SK-N-SH (cell line): ENCODE measurements at regions not wholly inside any gene's neighbourhood (a gene's known extent, or its start where the extent isn't known, plus 50 kb on each side); places are given as distances from the start of the nearest gene placed in this dataset.

Experiments
- CTCF ChIA-PET: fragments of 300-600, 350-600 bp; formaldehyde crosslinking; extraction: SDS; loops from one replicate; lab custom pipeline; 2021; lab: Yijun Ruan, JAX
- POLR2A ChIA-PET: fragments of 350-600 bp; sonication (Branson Sonifier 250); formaldehyde crosslinking; extraction: SDS; loops from one replicate; lab custom pipeline; 2020; ENCODE audit warnings: antibody characterized with exemption, inconsistent platforms; lab: Yijun Ruan, JAX
- DNase-seq: peaks from one replicate; pipeline ENCODE4 v3.0.0; 2012
- H2AFZ ChIP-seq: fragments of 200-600 bp; sonication (generic); 2 replicates; pipeline ENCODE4 v1.8.1; 2016; ENCODE audit warnings: antibody characterized with exemption, mild to moderate bottlenecking, low read depth
- H3F3A ChIP-seq: fragments of 200-600 bp; sonication (generic); replicated peaks from 2 replicates; pipeline ENCODE3; 2016; ENCODE audit warnings: antibody characterized with exemption, mild to moderate bottlenecking; ENCODE audit not compliant: insufficient read depth
- H3K27ac ChIP-seq, 2 experiments: fragments of 200-500 bp in 1 of 2; fragments of 200-600 bp in 1 of 2; sonication (Bioruptor generic) in 1 of 2; sonication (generic), shearing (Covaris generic) in 1 of 2; 2 replicates each; pipeline versions ENCODE4 v1.5.1 to v1.6.1; 2014 to 2016; ENCODE audit warnings: low read depth in 2 of 2, inconsistent platforms in 1 of 2, low read length in 1 of 2, mild to moderate bottlenecking in 1 of 2, mixed read lengths in 1 of 2
- H3K27me3 ChIP-seq: fragments of 200-600 bp; sonication (generic), shearing (Covaris generic); 2 replicates; pipeline ENCODE4 v1.6.1; 2016; ENCODE audit warnings: mixed run types; ENCODE audit not compliant: insufficient read depth
- H3K36me3 ChIP-seq, 2 experiments: fragments of 200-500 bp in 1 of 2; fragments of 200-600 bp in 1 of 2; sonication (Bioruptor generic) in 1 of 2; sonication (generic) in 1 of 2; replicated peaks in 1 of 2; 2 replicates each; pipeline versions ENCODE3 to v1.5.1; 2014 to 2016; ENCODE audit warnings: low read length in 1 of 2, mild to moderate bottlenecking in 1 of 2; ENCODE audit not compliant: insufficient read depth in 2 of 2, control insufficient read depth in 1 of 2
- H3K4me1 ChIP-seq, 2 experiments: fragments of 200-500 bp in 1 of 2; fragments of 200-600 bp in 1 of 2; sonication (Bioruptor generic) in 1 of 2; sonication (generic), shearing (Covaris generic) in 1 of 2; 2 replicates each; pipeline versions ENCODE4 v1.5.1 to v1.6.1; 2014 to 2016; ENCODE audit warnings: low read depth in 1 of 2, low read length in 1 of 2, mixed run types in 1 of 2; ENCODE audit not compliant: insufficient read depth in 2 of 2, control insufficient read depth in 1 of 2
- H3K4me2 ChIP-seq: fragments of 200-600 bp; sonication (generic), shearing (Covaris generic); 2 replicates; pipeline ENCODE4 v1.6.1; 2017; ENCODE audit warnings: mixed run types
- H3K4me3 ChIP-seq, 2 experiments: fragments of 200-500 bp in 1 of 2; fragments of 200-600 bp in 1 of 2; sonication (Bioruptor generic) in 1 of 2; sonication (generic), shearing (Covaris generic) in 1 of 2; 2 replicates each; pipeline versions ENCODE4 v1.5.1 to v1.8.1; 2014 to 2016; ENCODE audit warnings: low read depth in 2 of 2, inconsistent platforms in 1 of 2, low read length in 1 of 2, mild to moderate bottlenecking in 1 of 2, mixed read lengths in 1 of 2, moderate library complexity in 1 of 2
- H3K79me2 ChIP-seq: fragments of 200-600 bp; sonication (generic); 2 replicates; pipeline ENCODE4 v1.8.1; 2017; ENCODE audit warnings: mild to moderate bottlenecking; ENCODE audit not compliant: insufficient read depth
- H3K9ac ChIP-seq: fragments of 200-600 bp; sonication (generic); 2 replicates; pipeline ENCODE4 v1.6.1; 2017; ENCODE audit warnings: mixed run types
- H3K9me2 ChIP-seq: fragments of 200-600 bp; sonication (generic); 2 replicates; pipeline ENCODE4 v1.6.1; 2017; ENCODE audit warnings: mixed run types
- H3K9me3 ChIP-seq: fragments of 200-600 bp; sonication (generic); 2 replicates; pipeline ENCODE4 v1.6.1; 2017; ENCODE audit warnings: mixed run types, mild to moderate bottlenecking, moderate library complexity
- H4K20me1 ChIP-seq: fragments of 200-600 bp; sonication (generic); 2 replicates; pipeline ENCODE4 v1.6.1; 2017; ENCODE audit warnings: mild to moderate bottlenecking, mixed run types; ENCODE audit not compliant: insufficient read depth
- ELF1 ChIP-seq: IDR thresholded peaks from 2 replicates; pipeline ENCODE4 v1.4.0; 2012
- FOXM1 ChIP-seq: IDR thresholded peaks from 2 replicates; pipeline ENCODE4 v1.4.0; 2012; ENCODE audit warnings: low read depth, mild to moderate bottlenecking
- GABPA ChIP-seq: IDR thresholded peaks from 2 replicates; pipeline ENCODE4 v1.4.0; 2012; ENCODE audit warnings: low read depth, mild to moderate bottlenecking
- NFIC ChIP-seq: IDR thresholded peaks from 2 replicates; pipeline ENCODE4 v1.4.0; 2012; ENCODE audit warnings: borderline replicate concordance
- PBX3 ChIP-seq: IDR thresholded peaks from 2 replicates; pipeline ENCODE4; 2012
- POLR2AphosphoS5 ChIP-seq: IDR thresholded peaks from 2 replicates; pipeline ENCODE4 v1.6.1; 2012; ENCODE audit warnings: low read depth, low read length
- TAF1 ChIP-seq: IDR thresholded peaks from 2 replicates; pipeline ENCODE4 v1.6.1; 2012; ENCODE audit warnings: low read depth, mild to moderate bottlenecking, low read length, moderate library complexity, borderline replicate concordance
- ZBTB33 ChIP-seq: IDR thresholded peaks from 2 replicates; pipeline ENCODE4 v1.4.0; 2012; ENCODE audit warnings: low read depth, borderline replicate concordance
- WGBS: methylation state at CpG from one replicate; pipeline ENCODE4 v1.1.6; 2017; ENCODE audit warnings: low lambda C conversion rate; 5-methylcytosine and 5-hydroxymethylcytosine counted together
- TF ChIP-seq, protein P1 (sequence below): fragments of 200-600 bp; sonication (generic); IDR thresholded peaks from 2 replicates; pipeline ENCODE4 v1.6.1; 2017; ENCODE audit warnings: antibody characterized with exemption, mild to moderate bottlenecking, moderate library complexity
- TF ChIP-seq, protein P2 (sequence below): IDR thresholded peaks from 2 replicates; pipeline ENCODE4 v1.4.0; 2012; ENCODE audit warnings: low read depth

DNA sequence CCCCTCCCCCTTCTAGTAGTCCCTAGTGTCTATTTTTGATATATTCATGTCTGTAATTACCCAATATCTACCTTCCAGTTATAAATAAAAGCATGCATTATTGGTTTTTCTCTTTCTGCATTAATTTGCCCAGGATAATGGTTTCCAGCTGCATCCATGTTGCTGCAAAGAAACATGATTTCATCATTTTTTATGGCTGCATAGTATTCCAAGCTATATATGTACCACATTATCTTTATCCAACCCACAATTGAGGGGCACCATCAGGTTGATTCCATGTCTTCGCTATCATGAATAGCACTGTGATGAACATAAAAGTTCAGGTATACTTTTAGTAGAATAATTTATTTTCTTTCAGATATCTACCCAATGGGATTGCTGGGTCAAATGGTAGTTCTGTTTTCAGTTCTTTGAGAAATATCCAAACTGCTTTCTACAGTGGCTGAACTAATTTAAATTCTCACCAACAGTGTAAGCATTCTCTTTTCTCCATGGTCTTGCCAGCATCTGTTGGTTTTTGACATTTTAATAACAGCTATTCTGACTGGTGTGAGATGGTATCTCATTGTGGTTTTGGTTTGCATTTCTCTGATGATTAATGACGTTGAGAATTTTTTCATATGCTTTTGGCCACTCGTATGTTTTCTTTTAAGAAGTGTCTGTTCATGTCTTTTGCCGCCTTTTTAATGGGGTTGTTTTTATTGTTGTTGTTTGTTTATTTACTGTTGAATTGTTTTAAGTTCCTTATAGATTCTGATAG lies 746.1 kb upstream of the MEF2C start:
- CTCF ChIA-PET, result no interaction called here
- H2AFZ ChIP-seq, result no peak overlapping the region

More for the DNA sequence above, 746.1 kb upstream of the MEF2C start:
- Histone ChIP-seq H3K9me3 (no peaks in the 10 kb centered on the region), H3K9me2 (no peaks in the 10 kb centered on the region), H3K4me3 (no peak overlapping the region), H3K4me1 (no peaks in the 10 kb centered on the region), H3K9ac (no peak overlapping the region), H3K27ac (no peak overlapping the region), H3K27me3 (no peaks in the 10 kb centered on the region), H4K20me1 (no peaks in the 10 kb centered on the region), H3K36me3 (no peaks in the 10 kb centered on the region), H3K4me2 (no peak overlapping the region), H3F3A (no peaks in the 10 kb centered on the region), H3K79me2 (no peaks in the 10 kb centered on the region)
- 19% methylated on average over 4 of the region's 4 CpGs for WGBS
- POLR2A ChIA-PET, result no interaction called here
- no peak for DNase-seq
- TF ChIP-seq ZBTB33, result no peak
- no peak for TF ChIP-seq GABPA
- no peak for TF ChIP-seq NFIC
- no peak for TF ChIP-seq PBX3
- TF ChIP-seq TAF1, result no peak
- TF ChIP-seq, protein P1, sequence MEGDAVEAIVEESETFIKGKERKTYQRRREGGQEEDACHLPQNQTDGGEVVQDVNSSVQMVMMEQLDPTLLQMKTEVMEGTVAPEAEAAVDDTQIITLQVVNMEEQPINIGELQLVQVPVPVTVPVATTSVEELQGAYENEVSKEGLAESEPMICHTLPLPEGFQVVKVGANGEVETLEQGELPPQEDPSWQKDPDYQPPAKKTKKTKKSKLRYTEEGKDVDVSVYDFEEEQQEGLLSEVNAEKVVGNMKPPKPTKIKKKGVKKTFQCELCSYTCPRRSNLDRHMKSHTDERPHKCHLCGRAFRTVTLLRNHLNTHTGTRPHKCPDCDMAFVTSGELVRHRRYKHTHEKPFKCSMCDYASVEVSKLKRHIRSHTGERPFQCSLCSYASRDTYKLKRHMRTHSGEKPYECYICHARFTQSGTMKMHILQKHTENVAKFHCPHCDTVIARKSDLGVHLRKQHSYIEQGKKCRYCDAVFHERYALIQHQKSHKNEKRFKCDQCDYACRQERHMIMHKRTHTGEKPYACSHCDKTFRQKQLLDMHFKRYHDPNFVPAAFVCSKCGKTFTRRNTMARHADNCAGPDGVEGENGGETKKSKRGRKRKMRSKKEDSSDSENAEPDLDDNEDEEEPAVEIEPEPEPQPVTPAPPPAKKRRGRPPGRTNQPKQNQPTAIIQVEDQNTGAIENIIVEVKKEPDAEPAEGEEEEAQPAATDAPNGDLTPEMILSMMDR, result no peak
- TF ChIP-seq ELF1, result no peak
- TF ChIP-seq POLR2AphosphoS5, result no peak
- TF ChIP-seq, protein P2, sequence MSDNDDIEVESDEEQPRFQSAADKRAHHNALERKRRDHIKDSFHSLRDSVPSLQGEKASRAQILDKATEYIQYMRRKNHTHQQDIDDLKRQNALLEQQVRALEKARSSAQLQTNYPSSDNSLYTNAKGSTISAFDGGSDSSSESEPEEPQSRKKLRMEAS, result no peak
- no peak for TF ChIP-seq FOXM1
- TF ChIP-seq, all 33 proteins: peak for 0
